Muscle of back (tissue), 3 donors: ENCODE measurements at regions not wholly inside any gene's neighbourhood (a gene's known extent, or its start where the extent isn't known, plus 50 kb on each side); places are given as distances from the start of the nearest gene placed in this dataset.
"Not testable (repeated sequence)": the region's sequence is repeated elsewhere in the genome, so short reads cannot be mapped to it uniquely, and the experiment has no call there.

ENCODE experiments used
- DNase-seq, 3 donors: peaks; one replicate each; pipeline versions ENCODE4 v3.0.0 to v3.0.0-alpha.2; 2013

DNA sequence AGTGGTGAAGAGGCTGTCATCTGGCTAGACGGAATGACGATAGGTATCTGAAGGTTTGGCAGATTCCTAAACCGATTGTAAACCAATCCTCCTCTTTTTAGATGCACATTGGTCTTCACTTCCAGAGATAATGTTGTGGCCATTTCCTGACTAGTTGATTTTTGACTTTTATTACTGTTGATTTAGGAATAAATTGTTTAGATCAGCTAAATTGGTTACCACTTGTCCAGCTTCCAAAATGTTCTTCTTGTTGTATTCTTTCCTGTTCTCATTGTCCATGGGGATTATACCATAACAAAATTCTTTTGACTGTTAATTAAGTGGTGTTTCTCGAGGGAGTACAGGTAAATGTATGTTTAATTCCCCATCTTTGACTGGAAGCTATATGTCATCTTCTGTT lies 119.7 kb downstream of the MACROH2A1 start:
- no peak for DNase-seq

DNA sequence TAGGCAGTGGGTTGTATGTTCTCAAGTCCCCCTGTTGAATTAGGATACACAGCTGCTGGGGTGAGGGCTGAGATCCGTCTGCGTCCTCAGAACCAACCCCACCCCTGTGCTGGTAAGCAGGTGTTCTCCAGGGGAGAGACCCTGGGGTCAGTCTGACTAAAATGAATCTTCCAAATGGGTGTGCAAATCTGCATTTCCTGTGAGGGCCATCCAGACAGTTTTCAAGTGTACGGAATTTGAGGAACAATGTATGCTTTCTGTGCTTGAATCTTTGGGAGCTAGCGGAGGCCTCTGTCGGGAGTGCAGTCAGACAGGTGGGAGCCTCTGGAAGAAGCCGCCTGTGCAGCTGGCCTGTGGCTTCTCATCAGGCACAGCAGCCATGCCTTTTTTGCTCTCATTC lies 122.9 kb downstream of the MACROH2A1 start:
- DNase-seq: no peak

DNA sequence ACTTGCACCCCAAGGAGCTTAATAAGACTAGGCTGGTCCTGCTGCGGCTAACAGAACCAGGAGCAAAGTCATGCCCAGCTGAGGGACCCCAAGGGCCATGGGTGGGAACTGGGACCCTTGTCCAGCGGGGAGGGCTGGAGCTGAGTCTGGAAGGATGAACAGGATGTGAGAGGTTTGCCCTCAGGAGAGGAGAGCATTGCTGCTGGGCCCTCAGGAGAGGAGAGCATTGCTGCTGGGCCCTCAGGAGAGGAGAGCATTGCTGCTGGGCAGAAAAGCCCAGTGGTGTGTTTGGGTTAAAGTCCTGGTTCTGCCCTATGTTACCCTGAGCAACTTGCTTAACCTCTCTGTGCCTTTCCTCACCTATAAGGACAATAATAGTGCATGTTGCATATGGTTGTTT lies 125.8 kb downstream of the MACROH2A1 start:
- no peak for DNase-seq

DNA sequence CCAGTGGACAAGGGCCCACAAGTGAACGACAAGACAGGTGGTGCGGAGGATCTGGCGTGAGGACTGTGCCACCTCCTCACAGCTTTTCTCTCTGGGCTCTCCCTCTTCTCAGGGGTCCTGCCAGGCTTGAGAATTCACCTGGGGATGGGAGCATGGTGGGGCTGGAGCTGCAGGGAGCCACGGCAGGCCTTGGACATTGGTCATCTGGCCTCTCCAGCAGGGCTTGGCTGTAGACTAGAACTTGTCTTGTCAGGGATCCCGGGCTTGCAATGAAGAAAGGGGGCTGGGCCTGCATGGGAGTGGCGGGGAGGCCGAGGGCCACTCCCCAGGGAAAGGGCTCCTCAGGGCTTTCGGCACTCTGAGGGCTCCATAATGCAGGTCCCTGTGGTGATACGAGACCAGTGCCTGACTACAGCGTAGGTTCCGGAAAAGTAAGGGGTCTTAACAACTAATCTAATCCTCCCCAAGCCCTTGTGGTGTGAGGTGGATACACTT lies 126.7 kb downstream of the MACROH2A1 start:
- DNase-seq: no peak

DNA sequence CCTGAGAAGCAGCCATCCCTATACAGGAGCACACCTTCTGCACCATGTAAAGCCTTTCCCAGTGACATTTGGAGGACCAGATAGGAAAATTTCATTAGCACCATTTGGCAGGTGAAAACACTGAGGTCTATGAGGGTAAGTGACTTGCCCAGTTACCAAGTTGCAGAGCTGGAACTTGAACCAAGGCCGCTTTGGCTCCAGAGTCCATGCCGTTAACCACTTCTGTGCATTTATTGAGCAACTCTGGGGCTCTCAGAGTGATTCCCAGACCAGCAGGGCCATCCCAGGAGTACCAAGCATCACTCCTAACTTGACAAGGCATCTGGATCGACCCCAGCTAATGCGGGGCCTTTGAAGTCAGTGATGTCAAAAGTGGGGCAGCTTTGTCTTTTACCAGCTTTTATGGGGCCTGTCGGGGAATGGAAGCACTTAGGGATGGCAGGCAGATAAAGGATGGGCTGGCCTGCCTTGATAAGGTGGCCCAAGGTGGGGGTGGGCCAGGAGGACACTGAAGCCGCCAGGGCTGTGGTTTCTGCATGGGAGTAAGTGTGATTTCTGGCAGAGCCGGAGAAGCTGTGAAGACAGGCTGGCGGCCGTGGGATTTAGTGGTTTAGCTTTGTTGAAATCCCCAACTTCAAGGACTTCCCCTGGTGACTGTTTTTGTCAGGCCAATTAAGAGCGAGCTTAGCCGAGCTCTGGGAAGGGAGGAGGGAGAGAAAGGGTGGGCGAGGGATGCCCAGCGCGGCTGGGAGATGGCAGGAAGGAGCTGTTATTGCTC lies 127.3 kb downstream of the MACROH2A1 start:
- DNase-seq: peak; percentile 30 to 57 (median 31)

DNA sequence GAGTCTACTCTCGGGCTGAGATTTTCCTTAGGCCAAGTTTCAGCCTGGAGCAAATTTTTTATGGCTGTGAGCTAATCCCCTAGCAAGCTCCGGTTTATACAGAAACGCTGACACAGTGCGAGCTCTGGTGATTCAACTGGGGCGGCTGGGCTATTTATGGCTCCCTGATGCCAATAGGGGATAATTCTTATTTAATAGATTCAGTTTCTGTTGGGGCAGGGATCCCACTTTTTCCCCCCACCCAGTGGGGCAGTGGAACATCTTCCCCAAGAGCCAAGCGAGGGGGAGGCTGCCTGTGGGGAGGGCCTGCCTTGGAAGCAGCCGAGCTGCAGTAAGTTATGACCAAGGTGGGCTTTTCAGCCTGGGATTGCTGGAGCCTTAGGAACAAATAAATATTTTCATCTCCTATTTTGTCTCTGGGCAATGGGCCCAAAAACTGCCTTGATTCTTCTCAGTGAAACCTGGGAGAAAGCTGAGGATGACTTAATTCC lies 129.1 kb downstream of the MACROH2A1 start:
- peak; percentile 70 to 90 (median 76) for DNase-seq

DNA sequence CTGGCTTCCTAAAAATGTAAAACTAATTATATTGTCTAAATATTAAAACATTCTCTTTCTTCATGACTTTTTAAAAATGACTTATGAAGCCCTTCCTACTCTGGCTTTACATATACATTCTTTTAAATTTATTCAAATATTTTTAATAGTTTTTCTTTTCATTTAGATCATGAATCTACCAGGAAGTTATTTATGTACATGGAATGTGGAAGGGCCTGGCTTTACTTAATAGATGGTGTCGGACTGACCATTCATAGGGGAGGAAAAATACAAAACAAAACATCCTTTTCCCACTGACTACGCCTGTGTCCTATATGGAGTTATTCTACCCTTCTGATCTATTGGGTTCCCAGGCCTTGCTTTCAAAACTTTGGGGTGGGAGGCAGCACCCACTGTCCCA lies 129.8 kb downstream of the MACROH2A1 start:
- DNase-seq: no peak

DNA sequence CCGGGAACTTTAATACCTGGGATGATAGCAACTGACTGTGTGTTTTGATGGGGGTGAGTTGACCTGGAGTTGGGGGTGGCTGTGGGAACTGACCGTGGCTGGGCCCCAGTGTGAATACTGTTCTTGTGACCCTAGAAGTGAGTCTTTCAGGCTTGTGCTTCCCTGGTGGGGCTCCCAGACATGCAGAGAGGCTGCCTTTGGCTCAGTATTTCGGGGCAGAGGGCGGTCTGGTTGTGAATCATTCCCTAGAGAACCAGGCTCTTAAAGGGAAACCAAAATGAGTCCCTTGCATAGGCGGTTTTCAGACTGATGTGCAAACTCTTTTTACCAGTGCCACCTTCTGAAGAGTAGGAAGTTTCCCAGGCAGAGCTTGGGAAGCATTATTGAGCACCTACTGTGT lies 132.1 kb downstream of the MACROH2A1 start:
- DNase-seq: no peak

DNA sequence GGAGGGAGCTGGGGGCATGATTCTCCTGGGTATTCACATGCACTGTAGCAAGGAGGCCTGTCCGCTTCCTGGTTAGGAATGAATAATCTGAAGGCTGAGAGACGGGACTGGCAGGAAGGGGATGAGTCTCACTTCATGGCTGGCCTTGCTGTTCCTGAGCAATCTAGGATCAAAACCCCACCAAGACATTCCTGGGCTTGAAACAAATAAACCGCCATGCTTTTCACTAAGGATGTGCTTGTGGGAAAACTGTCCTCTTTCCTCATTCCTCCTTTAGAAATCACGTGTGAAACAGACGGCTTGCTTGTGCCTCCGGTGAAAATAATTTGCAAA lies 132.8 kb downstream of the MACROH2A1 start:
- no peak for DNase-seq

DNA sequence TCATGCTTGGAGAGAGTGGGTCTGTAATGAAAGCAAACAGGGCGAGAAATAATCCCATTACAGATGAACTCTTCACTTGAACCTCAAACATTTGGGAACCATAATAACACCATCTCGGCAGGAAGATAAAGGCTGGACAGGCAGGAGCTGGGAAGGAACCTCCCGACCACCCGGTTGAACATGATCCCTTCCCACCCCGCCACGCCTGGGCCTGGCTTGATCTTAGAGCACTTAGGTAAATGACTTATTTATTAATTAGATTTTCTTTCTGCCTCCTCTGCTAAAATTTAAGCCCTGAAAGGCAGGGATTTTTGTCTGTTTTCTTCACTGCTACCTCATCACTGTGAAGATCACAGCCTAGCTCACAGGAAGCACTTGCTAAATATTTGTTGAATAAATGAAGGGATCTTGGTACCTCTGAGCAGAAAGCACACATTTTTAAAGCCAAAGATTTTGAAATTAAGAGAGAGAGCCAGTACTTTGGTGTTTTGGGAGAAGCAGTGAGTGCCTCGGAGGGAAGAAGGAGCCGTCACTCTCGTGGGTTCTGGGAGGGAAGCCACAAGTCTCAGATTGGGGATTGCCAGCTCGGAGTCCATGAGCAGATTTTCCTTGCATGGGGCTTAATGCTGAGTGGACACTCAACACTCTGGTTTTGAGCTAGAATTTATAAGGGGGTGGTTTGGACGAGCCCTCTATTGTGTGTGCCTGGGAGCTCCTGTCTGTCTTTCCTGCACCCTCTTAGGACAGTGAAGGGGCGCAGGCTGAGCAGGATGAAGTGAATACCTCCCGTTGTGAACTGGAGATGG lies 133.3 kb downstream of the MACROH2A1 start:
- no peak for DNase-seq

DNA sequence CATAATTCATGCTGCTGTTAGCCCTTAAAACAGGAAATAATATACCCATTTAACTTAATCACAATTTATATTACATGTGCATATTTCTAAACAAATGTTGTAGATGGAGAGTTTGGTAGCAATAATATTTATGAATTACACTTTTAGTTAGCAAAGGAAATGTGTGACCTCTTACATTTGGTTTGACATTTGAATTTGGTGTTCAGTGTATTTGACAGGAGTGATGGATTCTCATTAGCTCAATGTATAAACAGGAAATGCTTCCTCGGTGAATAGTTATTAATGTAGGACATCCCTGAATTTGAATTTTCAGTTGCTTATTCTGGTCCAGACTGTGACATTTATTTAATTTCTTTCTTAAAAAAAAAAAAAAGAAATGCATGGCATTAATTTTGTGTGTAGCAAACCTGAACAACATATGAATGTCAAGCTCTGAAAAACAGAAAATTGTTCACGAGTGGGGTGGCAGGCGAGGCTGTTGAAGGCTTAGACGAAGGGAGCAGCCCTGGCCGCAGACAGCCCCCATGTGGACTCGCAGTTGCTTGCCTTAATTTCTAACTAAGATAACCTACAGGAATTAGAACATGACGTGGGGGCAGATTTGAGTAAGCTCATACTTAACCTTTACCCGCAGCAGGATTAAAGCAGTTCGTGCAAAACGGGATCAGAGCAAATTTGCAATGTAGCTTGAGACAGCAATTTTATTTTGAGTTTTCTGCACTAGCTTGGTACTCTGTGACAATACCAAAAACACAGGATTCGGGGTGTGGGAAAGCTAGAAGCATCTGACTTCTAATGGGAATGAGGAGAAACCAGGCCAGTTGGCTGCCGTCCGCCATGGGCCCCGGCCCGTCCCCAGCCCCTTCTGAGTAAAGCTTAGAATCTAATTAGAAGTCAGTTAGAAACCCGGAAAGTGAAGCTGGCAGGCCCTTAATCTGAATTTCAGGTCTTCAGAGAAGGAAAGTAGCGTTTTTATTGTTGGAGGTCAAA lies 134.3 kb downstream of the MACROH2A1 start:
- no peak for DNase-seq

DNA sequence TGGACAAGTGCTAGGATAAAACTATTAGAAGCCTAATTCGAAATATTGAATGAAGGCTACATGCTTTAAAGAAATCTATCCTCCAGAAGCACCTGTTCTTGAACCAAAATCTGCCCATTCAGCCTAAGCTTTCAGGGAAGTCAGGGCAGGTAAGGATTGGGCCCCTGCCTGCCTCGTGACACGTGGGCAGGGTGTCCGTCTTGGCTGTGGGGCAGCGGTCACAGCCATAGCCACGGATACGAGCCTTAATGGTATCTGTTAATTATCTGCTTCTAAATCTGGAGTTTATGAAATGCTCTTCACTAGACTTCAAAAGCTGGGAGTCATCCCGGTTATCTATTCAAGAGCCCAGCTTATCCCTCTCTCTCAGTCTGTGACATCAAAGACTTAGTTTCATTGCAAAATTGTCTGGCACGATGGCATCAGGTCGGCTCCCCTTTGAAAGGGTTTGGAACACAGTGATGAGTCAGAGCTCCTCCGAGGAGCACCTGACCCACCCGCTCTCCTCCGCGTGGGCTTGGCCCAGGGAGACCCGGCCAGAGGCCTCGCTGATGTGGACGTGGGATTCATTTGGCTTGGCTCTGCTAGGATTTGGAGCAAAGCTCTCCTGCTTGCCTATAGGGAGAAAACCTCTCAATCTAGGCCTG lies 135.9 kb downstream of the MACROH2A1 start:
- no peak for DNase-seq

DNA sequence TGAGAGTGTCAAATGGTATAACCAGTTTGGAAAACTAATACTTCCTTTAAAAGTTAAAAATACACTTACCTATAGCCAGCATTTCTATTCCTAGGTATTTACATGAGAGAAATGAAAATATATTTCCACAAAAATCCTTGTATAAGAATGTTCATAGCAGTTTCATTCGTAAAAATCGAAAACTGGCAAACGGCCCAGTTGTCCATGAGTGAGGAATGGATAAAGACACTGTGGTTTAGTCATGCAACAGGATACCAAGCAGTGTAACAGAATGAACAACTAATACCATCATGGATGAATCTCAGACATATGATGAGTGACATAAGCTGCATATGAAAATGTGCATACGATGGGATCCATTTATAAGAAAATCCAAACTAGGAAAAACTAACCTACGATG lies 136.7 kb downstream of the MACROH2A1 start:
- DNase-seq: no peak

DNA sequence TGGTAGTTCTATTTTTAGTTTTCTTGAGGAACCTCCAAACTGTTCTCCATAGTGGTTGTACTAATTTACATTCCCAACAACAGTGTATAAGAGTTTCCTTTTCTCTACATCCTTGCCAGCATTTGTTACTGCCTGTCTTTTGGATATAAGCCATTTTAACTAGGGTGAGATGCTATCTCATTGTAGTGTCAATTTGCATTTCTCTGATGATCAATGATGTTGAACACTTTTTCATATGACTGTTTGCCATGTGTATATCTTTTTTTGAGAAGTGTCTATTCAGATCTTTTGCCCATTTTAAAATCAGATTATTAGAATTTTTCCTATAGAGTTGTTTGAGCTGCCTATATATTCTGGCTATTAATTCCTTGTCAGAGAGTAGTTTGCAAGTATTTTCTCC lies 138.9 kb downstream of the MACROH2A1 start:
- DNase-seq: not testable (repeated sequence)

DNA sequence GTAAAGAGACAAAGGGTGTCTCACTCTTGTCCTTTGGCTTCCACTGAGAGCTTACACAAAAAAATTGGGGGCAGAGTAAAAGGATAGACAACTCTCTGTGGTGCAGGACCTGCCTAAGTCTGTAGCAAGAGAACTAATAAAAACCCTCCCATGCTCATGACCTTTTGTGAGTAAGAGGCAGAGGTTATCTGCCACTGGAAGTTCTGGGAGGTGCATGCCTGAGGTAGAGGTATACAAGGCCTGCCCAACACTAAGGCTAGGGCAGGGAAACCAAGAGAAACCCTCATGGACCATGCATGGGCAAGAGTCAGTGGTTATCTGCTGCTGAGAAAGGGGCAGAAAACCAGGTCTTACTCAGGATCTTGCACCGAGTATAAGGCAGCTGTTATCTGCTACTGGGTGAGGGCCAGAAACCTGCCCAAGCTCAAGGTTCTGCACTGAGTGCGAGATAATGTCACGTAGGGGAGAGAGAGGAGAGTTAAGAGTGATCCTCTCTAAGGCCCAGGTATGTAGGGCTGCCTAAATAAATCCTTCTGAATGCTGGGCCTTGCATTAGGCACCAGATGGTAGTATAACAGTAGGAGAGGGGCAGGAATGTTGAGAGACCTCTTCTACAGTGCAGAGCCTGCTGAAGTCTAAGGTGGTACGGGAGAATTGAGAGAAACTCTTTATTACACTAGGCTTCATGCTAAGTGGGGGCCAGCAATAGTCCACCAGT lies 143.4 kb downstream of the MACROH2A1 start:
- no peak for DNase-seq

DNA sequence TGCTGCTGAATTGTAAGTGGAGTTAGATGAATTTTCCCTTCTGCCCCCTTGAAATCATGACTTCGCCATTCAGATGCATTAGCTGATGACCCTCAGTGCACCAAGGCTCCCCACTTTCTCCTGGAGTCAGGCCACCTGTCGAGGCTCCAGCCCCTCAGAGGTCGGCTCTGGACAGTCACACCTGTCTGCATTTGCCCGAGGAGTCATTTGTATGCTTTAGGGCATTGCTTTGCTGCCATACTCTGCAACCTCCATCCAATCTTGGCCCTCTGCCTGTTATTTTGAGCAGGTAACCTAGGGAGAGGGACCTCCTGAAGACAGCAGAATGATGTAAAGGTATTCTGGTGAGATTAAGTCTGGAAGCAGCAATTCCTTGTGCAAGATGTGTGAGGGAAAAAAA lies 144.8 kb downstream of the MACROH2A1 start:
- no peak for DNase-seq

DNA sequence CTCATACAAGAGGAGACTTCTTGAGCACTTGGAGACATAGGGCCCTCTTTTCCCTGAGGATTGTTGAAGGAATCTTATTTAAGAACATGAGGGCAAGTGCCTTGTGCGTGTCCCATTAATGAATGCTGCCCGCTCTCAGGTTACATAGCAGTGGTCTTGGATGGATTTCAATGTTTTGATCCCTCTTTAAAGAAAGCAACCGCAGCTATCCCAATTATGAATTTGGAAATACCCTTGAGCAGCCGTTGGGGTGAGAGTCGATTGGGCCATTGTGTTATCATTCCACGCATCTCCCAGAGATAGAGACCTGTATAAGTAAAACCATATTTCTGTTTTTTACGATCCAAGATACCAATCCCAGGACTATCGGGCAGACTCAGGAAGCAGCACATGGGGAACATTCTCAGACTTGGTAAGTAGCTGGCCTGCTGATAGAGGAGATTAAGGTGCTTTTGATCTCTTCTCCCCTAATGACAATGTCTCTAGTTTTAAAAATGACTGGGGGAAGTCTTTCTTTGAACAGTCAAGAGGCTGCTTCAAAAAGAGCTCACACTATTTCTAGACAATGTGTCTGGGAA lies 145.3 kb downstream of the MACROH2A1 start:
- peak in 1 of 3 donors; percentile 0 for DNase-seq

DNA sequence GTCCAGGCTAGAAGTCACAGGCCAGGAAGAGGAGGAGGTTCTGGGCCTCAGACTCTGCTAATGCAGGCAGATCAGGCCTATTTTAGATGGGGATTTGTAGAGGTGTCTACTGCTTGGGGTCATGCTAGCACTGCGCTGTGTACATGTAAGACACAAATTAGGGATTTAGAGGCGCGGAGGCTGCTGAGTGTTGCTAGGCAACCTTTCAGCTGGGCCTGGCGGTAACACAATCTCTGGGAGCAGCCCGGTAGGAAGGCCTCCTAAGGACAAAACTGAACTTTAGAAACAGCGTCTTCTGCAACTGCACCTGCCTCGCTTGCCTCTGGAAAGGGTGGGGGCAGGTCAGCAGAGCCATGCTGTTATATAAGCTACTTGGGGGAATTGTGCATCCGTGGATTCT lies 147.9 kb downstream of the MACROH2A1 start:
- peak in 1 of 3 donors; percentile 28 for DNase-seq

DNA sequence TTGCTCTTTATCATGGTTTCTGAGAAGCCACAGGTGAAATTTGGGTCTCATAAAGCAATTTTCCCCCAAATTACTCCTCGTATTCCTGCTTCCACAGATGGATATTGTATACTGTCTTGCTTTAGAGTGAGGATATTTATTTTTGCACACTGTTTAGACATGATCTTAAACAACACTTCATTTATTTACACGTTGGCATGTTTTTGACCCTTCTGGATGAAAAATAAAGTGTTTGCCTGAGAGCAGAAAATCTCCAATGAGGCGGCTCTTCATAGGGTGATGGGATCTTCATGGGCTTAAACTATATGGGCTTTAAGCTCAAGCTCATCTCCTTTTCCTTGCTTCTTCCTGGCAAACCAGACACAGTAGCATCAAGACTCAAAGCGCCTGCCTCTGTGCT lies 148.4 kb downstream of the MACROH2A1 start:
- DNase-seq: no peak

DNA sequence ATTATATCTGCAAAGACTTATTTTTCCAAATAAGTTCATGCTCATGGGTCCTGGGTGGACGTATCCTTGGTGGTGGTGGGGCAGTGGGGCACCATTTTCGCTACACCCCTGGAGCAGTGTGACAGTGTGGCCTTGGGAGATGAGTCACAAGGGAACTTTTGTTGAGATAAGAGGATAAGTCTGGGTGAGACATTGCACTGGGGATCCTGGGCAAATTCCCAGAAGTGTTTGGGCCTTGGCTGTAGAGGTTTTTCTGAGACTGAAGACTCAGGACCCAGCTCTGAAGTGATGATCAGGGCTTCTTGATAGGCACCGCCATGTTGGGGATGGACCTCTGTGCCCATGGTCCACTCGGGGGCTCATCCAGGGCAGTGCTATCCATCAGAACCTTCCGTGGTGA lies 149.4 kb downstream of the MACROH2A1 start:
- peak in 1 of 3 donors; percentile 0 for DNase-seq
